ENCODE measurements at regions not wholly inside any gene's neighbourhood (a gene's known extent, or its start where the extent isn't known, plus 50 kb on each side); places are given as distances from the start of the nearest gene placed in this dataset.
A peak's percentile ranks its signal among the peaks of the same experiment; 100 is the strongest.

- peak; percentile 35 to 53 for DNase-seq
- H3K27me3 ChIP-seq: no peaks in the 10 kb centered on the region
- peaks cover 14 to 21% of the 10 kb centered on the region in 2 donors for H3K4me1 ChIP-seq
- peak overlapping the region in 1 of 3 donors; percentile 34 for H3K27ac ChIP-seq
- no peaks in the 10 kb centered on the region for H3K36me3 ChIP-seq
- H3K9me3 ChIP-seq: no peaks in the 10 kb centered on the region
- no peak overlapping the region for H3K4me3 ChIP-seq (replicated peaks in 1 of 3)
- intact Hi-C loops (cut with DNase I): no loop called here
- 52 to 71% methylated on average over 7 of the region's 7 CpGs for WGBS, 2 donors
- TF ChIP-seq, protein P1, sequence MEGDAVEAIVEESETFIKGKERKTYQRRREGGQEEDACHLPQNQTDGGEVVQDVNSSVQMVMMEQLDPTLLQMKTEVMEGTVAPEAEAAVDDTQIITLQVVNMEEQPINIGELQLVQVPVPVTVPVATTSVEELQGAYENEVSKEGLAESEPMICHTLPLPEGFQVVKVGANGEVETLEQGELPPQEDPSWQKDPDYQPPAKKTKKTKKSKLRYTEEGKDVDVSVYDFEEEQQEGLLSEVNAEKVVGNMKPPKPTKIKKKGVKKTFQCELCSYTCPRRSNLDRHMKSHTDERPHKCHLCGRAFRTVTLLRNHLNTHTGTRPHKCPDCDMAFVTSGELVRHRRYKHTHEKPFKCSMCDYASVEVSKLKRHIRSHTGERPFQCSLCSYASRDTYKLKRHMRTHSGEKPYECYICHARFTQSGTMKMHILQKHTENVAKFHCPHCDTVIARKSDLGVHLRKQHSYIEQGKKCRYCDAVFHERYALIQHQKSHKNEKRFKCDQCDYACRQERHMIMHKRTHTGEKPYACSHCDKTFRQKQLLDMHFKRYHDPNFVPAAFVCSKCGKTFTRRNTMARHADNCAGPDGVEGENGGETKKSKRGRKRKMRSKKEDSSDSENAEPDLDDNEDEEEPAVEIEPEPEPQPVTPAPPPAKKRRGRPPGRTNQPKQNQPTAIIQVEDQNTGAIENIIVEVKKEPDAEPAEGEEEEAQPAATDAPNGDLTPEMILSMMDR (IDR thresholded peaks at IDR 0.05): no peak
- no peak for TF ChIP-seq POLR2A (IDR thresholded peaks at IDR 0.05)
Observed at GRCh38 chr4:53651156-53651735, 60.0 kb upstream of the LNX1 start.

GRCh38 chr4:53649357-53649756 lies 58.1 kb upstream of the LNX1 start:
- H3K4me1 ChIP-seq: peaks cover 17 to 24% of the 10 kb centered on the region in 2 donors
- no peak overlapping the region for H3K27ac ChIP-seq
- H3K36me3 ChIP-seq: no peaks in the 10 kb centered on the region
- no peak for DNase-seq
- intact Hi-C loops (cut with DNase I): no loop called here
- no peaks in the 10 kb centered on the region for H3K27me3 ChIP-seq
- TF ChIP-seq POLR2A (IDR thresholded peaks at IDR 0.05): no peak
- TF ChIP-seq, protein P1 (IDR thresholded peaks at IDR 0.05): no peak
- no peak overlapping the region for H3K4me3 ChIP-seq (replicated peaks in 1 of 3)
- no peaks in the 10 kb centered on the region for H3K9me3 ChIP-seq
- WGBS, 2 donors: 84 to 93% methylated on average over 2 of the region's 2 CpGs

- DNase-seq: no peak
- TF ChIP-seq, protein P1 (IDR thresholded peaks at IDR 0.05): no peak
- TF ChIP-seq POLR2A (IDR thresholded peaks at IDR 0.05): no peak
- intact Hi-C loops (cut with DNase I): no loop called here
- Histone ChIP-seq H3K36me3 (no peaks in the 10 kb centered on the region), H3K27ac (no peak overlapping the region), H3K9me3 (no peaks in the 10 kb centered on the region), H3K4me3 (replicated peaks in 1 of 3) (no peak overlapping the region), H3K4me1 (peaks cover 10 to 12% of the 10 kb centered on the region in 2 donors), H3K27me3 (no peaks in the 10 kb centered on the region)
- 85 to 91% methylated on average over 5 of the region's 5 CpGs for WGBS, 2 donors
Observed at GRCh38 chr4:53647547-53647946, 56.3 kb upstream of the LNX1 start.

GRCh38 chr4:53646795-53647194 lies 55.5 kb upstream of the LNX1 start:
- Histone ChIP-seq H3K36me3 (no peaks in the 10 kb centered on the region), H3K27me3 (no peaks in the 10 kb centered on the region), H3K4me1 (peaks cover 10 to 12% of the 10 kb centered on the region in 2 donors), H3K9me3 (no peaks in the 10 kb centered on the region), H3K27ac (peak overlapping the region in 1 of 3 donors; percentile 12), H3K4me3 (replicated peaks in 1 of 3) (no peak overlapping the region)
- intact Hi-C loops (cut with DNase I): no loop called here
- WGBS, 2 donors: 54 to 56% methylated on average over 3 of the region's 3 CpGs
- TF ChIP-seq, protein P1 (IDR thresholded peaks at IDR 0.05): no peak
- TF ChIP-seq POLR2A (IDR thresholded peaks at IDR 0.05): no peak
- DNase-seq: peak in 1 of 2 donors; percentile 19

DNA sequence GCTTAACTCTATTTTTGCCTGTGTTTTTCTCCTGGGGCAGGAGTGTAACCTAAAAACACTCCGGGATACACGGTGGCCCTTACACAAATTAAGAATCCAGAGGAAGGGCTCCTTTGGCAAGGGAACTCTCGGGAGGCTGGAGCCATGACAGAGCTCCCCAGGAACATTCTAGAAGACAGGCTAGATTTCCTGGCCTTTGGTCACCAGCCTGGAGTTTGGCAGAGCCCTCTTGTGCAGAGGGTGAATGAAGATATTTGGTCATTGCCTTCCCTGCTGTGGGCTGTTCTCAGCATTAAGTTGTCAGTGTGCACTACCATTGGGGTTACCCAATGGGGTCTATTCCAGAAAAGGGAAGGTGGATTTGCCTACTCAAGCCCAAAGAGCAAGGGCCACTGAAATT lies 53.8 kb upstream of the LNX1 start:
- Histone ChIP-seq H3K27ac (peak overlapping the region; percentile 47 to 87 (median 64)), H3K4me3 (replicated peaks in 1 of 3) (no peak overlapping the region), H3K9me3 (no peaks in the 10 kb centered on the region), H3K4me1 (peaks cover 17 to 29% of the 10 kb centered on the region in 2 donors), H3K36me3 (no peaks in the 10 kb centered on the region), H3K27me3 (no peaks in the 10 kb centered on the region)
- WGBS, 2 donors: 67 to 79% methylated on average over 3 of the region's 3 CpGs
- no peak for TF ChIP-seq POLR2A (IDR thresholded peaks at IDR 0.05)
- TF ChIP-seq, protein P1 (IDR thresholded peaks at IDR 0.05): no peak
- DNase-seq: no peak
- intact Hi-C loops (cut with DNase I): no loop called here
